Smooth muscle cell (in vitro differentiated cells): ENCODE measurements at regions not wholly inside any gene's neighbourhood (a gene's known extent, or its start where the extent isn't known, plus 50 kb on each side); places are given as distances from the start of the nearest gene placed in this dataset.
A peak's percentile ranks its signal among the peaks of the same experiment; 100 is the strongest.

Source experiments
- DNase-seq: peaks from one replicate; lab custom pipeline; 2025; ENCODE audit not compliant: unreplicated experiment; lab: John Stamatoyannopoulos, UW
- H2AFZ ChIP-seq: fragments of 200-600 bp; sonication (generic); 2 replicates; pipeline ENCODE4 v1.6.0; 2016; ENCODE audit warnings: antibody characterized with exemption, low read depth, mild to moderate bottlenecking
- H3F3A ChIP-seq: fragments of 200-600 bp; sonication (generic); 2 replicates; pipeline ENCODE4 v1.6.0; 2017; ENCODE audit warnings: antibody characterized with exemption, low read depth
- H3K27ac ChIP-seq: fragments of 200-600 bp; sonication (generic); 2 replicates; pipeline ENCODE4 v1.5.1; 2016; ENCODE audit warnings: low read depth, mild to moderate bottlenecking
- H3K27me3 ChIP-seq: fragments of 200-600 bp; sonication (generic); 2 replicates; pipeline ENCODE4 v1.6.1; 2016; ENCODE audit warnings: low read depth, mild to moderate bottlenecking
- H3K36me3 ChIP-seq: fragments of 200-600 bp; sonication (generic); 2 replicates; pipeline ENCODE4 v1.5.1; 2016; ENCODE audit warnings: low read depth
- H3K4me1 ChIP-seq: fragments of 200-600 bp; sonication (generic); 2 replicates; pipeline ENCODE4 v1.5.1; 2016; ENCODE audit warnings: low read depth
- H3K4me2 ChIP-seq: fragments of 200-600 bp; sonication (generic); 2 replicates; pipeline ENCODE4 v1.6.0; 2016; ENCODE audit warnings: mild to moderate bottlenecking
- H3K4me3 ChIP-seq: fragments of 200-600 bp; sonication (generic); 2 replicates; pipeline ENCODE4 v1.5.1; 2016; ENCODE audit warnings: mild to moderate bottlenecking
- H3K79me2 ChIP-seq: fragments of 200-600 bp; sonication (generic); 2 replicates; pipeline ENCODE4 v1.6.0; 2016; ENCODE audit warnings: low read depth, mild to moderate bottlenecking
- H3K9ac ChIP-seq: fragments of 200-600 bp; sonication (generic); 2 replicates; pipeline ENCODE4 v1.6.0; 2016; ENCODE audit warnings: low read depth
- H3K9me3 ChIP-seq: fragments of 200-600 bp; sonication (generic); replicated peaks from 2 replicates; pipeline ENCODE4 v1.5.1; 2016; ENCODE audit warnings: low read depth
- H4K20me1 ChIP-seq: fragments of 200-600 bp; sonication (generic); 2 replicates; pipeline ENCODE4 v1.6.0; 2016; ENCODE audit warnings: low read depth
- CTCF ChIP-seq: fragments of 200-600 bp; sonication (generic); IDR thresholded peaks from 2 replicates; pipeline ENCODE4 v1.5.1; 2017; ENCODE audit warnings: borderline replicate concordance, mild to moderate bottlenecking, antibody characterized with exemption; ENCODE audit not compliant: insufficient read depth, poor library complexity, severe bottlenecking
- WGBS: methylation state at CpG from one replicate; pipeline ENCODE4 v1.1.7; 2016; ENCODE audit warnings: low lambda C conversion rate; 5-methylcytosine and 5-hydroxymethylcytosine counted together

GRCh38 chr14:98181241-98181640 is 1090.8 kb downstream of the BCL11B start:
- 77% methylated on average over 7 of the region's 7 CpGs for WGBS
- Histone ChIP-seq H3K4me2 (no peak overlapping the region), H3K9me3 (no peaks in the 10 kb centered on the region), H2AFZ (peak overlapping the region; percentile 57), H3K4me1 (peaks cover 6% of the 10 kb centered on the region), H3F3A (no peaks in the 10 kb centered on the region), H3K9ac (no peak overlapping the region), H3K79me2 (no peaks in the 10 kb centered on the region), H3K27me3 (no peaks in the 10 kb centered on the region), H3K4me3 (no peak overlapping the region), H4K20me1 (no peaks in the 10 kb centered on the region), H3K36me3 (no peaks in the 10 kb centered on the region), H3K27ac (no peak overlapping the region)
- no peak for DNase-seq
- TF ChIP-seq CTCF = no peak

GRCh38 chr14:98181768-98182167 is 1090.2 kb downstream of the BCL11B start:
- H3K79me2 ChIP-seq = no peaks in the 10 kb centered on the region
- H3K36me3 ChIP-seq = no peaks in the 10 kb centered on the region
- no peak overlapping the region for H3K4me3 ChIP-seq
- TF ChIP-seq CTCF = no peak
- no peaks in the 10 kb centered on the region for H3K9me3 ChIP-seq
- no peak for DNase-seq
- WGBS = 93% methylated on average over 1 of the region's 1 CpG
- H3K27me3 ChIP-seq = no peaks in the 10 kb centered on the region
- no peaks in the 10 kb centered on the region for H4K20me1 ChIP-seq
- H3K4me1 ChIP-seq = peaks cover 6% of the 10 kb centered on the region
- H3K4me2 ChIP-seq = peak overlapping the region; percentile 47
- no peak overlapping the region for H3K9ac ChIP-seq
- H3F3A ChIP-seq = no peaks in the 10 kb centered on the region
- peak overlapping the region; percentile 64 for H3K27ac ChIP-seq
- H2AFZ ChIP-seq = no peak overlapping the region

- Histone ChIP-seq H4K20me1 (no peaks in the 10 kb centered on the region), H2AFZ (peak overlapping the region; percentile 4), H3K27ac (peak overlapping the region; percentile 64), H3K4me2 (peak overlapping the region; percentile 47), H3K27me3 (no peaks in the 10 kb centered on the region), H3K9me3 (no peaks in the 10 kb centered on the region), H3F3A (no peaks in the 10 kb centered on the region), H3K79me2 (no peaks in the 10 kb centered on the region), H3K36me3 (no peaks in the 10 kb centered on the region), H3K4me1 (peaks cover 6% of the 10 kb centered on the region), H3K9ac (no peak overlapping the region), H3K4me3 (no peak overlapping the region)
- no peak for DNase-seq
- WGBS = 30% methylated on average over 3 of the region's 3 CpGs
- TF ChIP-seq CTCF = no peak
Observed at GRCh38 chr14:98182393-98183055, 1089.5 kb downstream of the BCL11B start.

- no peaks in the 10 kb centered on the region for H4K20me1 ChIP-seq
- peaks cover 6% of the 10 kb centered on the region for H3K4me1 ChIP-seq
- no peaks in the 10 kb centered on the region for H3F3A ChIP-seq
- no peaks in the 10 kb centered on the region for H3K79me2 ChIP-seq
- no peak for DNase-seq
- no peaks in the 10 kb centered on the region for H3K27me3 ChIP-seq
- H3K9ac ChIP-seq = no peak overlapping the region
- no peaks in the 10 kb centered on the region for H3K36me3 ChIP-seq
- no peaks in the 10 kb centered on the region for H3K9me3 ChIP-seq
- 94% methylated on average over 4 of the region's 4 CpGs for WGBS
- H3K4me3 ChIP-seq = no peak overlapping the region
- no peak overlapping the region for H2AFZ ChIP-seq
- H3K4me2 ChIP-seq = no peak overlapping the region
- H3K27ac ChIP-seq = no peak overlapping the region
- TF ChIP-seq CTCF = no peak
Observed at GRCh38 chr14:98183556-98183955, 1088.4 kb downstream of the BCL11B start.
